BJ (cell line): ENCODE measurements at regions not wholly inside any gene's neighbourhood (a gene's known extent, or its start where the extent isn't known, plus 50 kb on each side); places are given as distances from the start of the nearest gene placed in this dataset.

Experiments
- CTCF ChIA-PET: fragments of 350-600 bp; formaldehyde crosslinking; extraction: SDS; loops from one replicate; lab custom pipeline; 2021; ENCODE audit warnings: antibody characterized with exemption, inconsistent platforms; lab: Yijun Ruan, JAX
- POLR2A ChIA-PET: fragments of 300-600 bp; sonication (Branson Sonifier 250); formaldehyde crosslinking; extraction: SDS; loops from one replicate; lab custom pipeline; 2021; ENCODE audit warnings: antibody characterized with exemption; lab: Charles Lee
- DNase-seq: peaks from one replicate; pipeline ENCODE4 v3.0.0-alpha.2; 2011; ENCODE audit warnings: low read depth
- H3K27me3 ChIP-seq: 2 replicates; pipeline ENCODE4 v1.6.0; 2011; ENCODE audit warnings: low read length; ENCODE audit not compliant: control insufficient read depth, insufficient read depth
- H3K36me3 ChIP-seq: 2 replicates; pipeline ENCODE4 v1.5.1; 2011; ENCODE audit warnings: low read length; ENCODE audit not compliant: control insufficient read depth, insufficient read depth
- H3K4me3 ChIP-seq: 2 replicates; pipeline ENCODE4 v1.5.1; 2011; ENCODE audit warnings: low read depth, mild to moderate bottlenecking, control low read depth, low read length
- CTCF ChIP-seq: IDR thresholded peaks from 2 replicates; pipeline ENCODE4 v1.5.1; 2011; ENCODE audit warnings: low read depth, mild to moderate bottlenecking, control low read depth, inconsistent platforms, low read length, moderate library complexity; ENCODE audit not compliant: insufficient read depth

- H3K36me3 ChIP-seq, result no peaks in the 10 kb centered on the region
- POLR2A ChIA-PET, result no interaction called here
- CTCF ChIA-PET, result no interaction called here
- H3K4me3 ChIP-seq, result no peak overlapping the region
- no peak for DNase-seq
- no peaks in the 10 kb centered on the region for H3K27me3 ChIP-seq
- no peak for TF ChIP-seq CTCF
These were observed 480.5 kb upstream of the HTR1E start for GRCh38 chr6:86456821-86457220.

DNA sequence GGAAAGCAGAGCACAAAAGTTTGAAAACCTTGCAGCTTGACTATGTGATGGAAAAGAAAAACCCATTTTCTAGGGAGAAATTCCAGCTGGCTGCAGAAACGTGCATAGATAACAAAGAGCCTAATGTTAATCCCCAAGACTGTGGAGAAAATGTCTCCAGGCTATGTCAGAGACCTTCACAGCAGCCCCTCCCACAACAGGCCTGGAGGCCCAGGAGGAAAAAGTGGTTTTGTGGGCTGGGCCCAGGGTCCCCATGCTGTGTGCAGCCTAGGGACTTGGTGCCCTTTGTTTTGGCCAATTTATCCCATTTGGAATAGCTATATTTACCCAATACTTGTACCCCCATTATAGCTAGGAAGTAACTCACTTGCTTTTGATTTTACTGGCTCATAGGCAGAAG is 484.1 kb upstream of the HTR1E start:
- Histone ChIP-seq H3K4me3 (no peak overlapping the region), H3K27me3 (no peaks in the 10 kb centered on the region), H3K36me3 (no peaks in the 10 kb centered on the region)
- TF ChIP-seq CTCF, result no peak
- ChIA-PET POLR2A (no interaction called here), CTCF (no interaction called here)
- DNase-seq, result no peak

GRCh38 chr6:86448398-86448797 is 488.9 kb upstream of the HTR1E start:
- DNase-seq, result no peak
- TF ChIP-seq CTCF, result no peak
- Histone ChIP-seq H3K4me3 (no peak overlapping the region), H3K36me3 (no peaks in the 10 kb centered on the region), H3K27me3 (no peaks in the 10 kb centered on the region)
- ChIA-PET POLR2A (no interaction called here), CTCF (no interaction called here)

DNA sequence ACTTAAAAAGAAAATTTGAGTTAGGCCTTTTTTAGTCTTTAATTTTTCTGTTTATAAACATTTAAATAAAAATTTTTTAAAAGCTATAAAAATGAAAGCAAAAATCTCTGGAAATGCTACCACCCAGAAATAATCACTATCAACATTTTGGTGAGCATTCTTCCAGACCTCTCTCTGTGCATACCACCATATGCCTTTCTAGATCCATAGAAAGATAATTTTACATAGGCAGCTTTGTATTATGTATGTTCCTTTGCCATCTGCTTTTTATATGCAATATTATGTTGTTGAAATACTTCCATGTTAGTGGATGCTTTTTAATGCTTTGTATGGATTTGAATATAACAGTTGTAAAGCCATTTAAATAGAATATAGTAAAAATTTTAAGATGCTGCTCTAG is 496.7 kb upstream of the HTR1E start:
- Histone ChIP-seq H3K36me3 (no peaks in the 10 kb centered on the region), H3K4me3 (no peak overlapping the region), H3K27me3 (no peaks in the 10 kb centered on the region)
- no peak for TF ChIP-seq CTCF
- ChIA-PET POLR2A (no interaction called here), CTCF (no interaction called here)
- no peak for DNase-seq

DNA sequence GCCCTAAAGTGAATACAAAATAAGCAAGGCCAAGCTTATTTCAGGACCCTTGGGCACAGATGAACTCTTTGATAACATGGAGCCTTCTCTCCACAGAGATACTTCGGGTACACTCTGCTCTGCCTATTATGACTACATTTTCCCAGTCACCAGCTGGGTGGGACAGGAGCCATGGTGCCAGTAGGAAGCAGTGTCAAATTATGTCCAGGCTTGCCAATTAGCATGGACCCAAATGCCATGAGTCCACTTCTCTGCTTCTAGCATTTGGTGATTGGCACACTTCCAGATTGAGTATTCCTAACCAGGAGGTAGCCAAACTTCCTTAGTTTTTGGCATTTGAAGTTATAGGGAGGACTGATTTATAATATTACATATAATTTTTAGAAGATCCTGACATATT is 513.8 kb upstream of the HTR1E start:
- H3K27me3 ChIP-seq, result no peaks in the 10 kb centered on the region
- no peak overlapping the region for H3K4me3 ChIP-seq
- H3K36me3 ChIP-seq, result no peaks in the 10 kb centered on the region
- DNase-seq, result no peak
- ChIA-PET POLR2A (no interaction called here), CTCF (interaction anchor here (1.0 kb wide), 1 partner anchor 15 kb away, joined by 3 read pairs; no protein-coding TSS in a partner anchor)
- TF ChIP-seq CTCF, result no peak
